ENCODE measurements at regions not wholly inside any gene's neighbourhood (a gene's known extent, or its start where the extent isn't known, plus 50 kb on each side); places are given as distances from the start of the nearest gene placed in this dataset.

DNA sequence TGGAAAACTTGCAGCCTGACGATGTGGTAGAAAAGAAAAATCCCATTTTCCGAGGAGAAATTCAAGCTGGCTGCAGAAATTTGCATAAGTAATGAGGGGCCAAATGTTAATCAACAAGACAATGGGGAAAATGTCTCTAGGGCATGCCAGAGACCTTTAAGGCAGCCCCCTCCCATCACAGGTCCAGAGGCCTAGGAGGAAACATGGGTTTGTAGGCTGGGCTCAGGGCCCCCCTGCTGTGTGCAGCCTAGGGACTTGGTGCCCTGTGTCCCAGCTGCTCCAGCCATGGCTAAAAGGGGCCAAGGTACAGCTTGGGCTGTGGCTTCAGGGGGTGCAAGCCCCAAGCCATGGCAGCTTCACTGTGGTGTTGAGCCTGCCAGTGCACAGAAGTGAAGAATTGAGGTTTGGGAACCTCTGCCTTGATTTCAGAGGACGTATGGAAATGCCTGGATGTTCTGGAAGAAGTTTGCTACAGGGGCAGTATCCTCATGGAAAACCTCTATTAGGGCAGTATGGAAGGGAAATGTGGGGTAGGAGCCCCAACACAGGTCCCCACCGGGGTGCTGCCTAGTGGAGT, 75.9 kb upstream of the CADPS start:
- TF ChIP-seq FOXP2 (optimal IDR thresholded peaks at IDR 0.05; ENCODE audit: borderline replicate concordance, extremely low read depth, extremely low read length, insufficient read depth) (no peak), SIN3A (IDR thresholded peaks at IDR 0.05; ENCODE audit: borderline replicate concordance, insufficient read depth, low read length) (no peak), TAF1 (IDR thresholded peaks at IDR 0.05; ENCODE audit: borderline replicate concordance, insufficient read depth, low read length) (no peak), POLR2AphosphoS5 (IDR thresholded peaks at IDR 0.05; ENCODE audit: low read depth, low read length) (no peak)
- TF ChIP-seq, protein P1, sequence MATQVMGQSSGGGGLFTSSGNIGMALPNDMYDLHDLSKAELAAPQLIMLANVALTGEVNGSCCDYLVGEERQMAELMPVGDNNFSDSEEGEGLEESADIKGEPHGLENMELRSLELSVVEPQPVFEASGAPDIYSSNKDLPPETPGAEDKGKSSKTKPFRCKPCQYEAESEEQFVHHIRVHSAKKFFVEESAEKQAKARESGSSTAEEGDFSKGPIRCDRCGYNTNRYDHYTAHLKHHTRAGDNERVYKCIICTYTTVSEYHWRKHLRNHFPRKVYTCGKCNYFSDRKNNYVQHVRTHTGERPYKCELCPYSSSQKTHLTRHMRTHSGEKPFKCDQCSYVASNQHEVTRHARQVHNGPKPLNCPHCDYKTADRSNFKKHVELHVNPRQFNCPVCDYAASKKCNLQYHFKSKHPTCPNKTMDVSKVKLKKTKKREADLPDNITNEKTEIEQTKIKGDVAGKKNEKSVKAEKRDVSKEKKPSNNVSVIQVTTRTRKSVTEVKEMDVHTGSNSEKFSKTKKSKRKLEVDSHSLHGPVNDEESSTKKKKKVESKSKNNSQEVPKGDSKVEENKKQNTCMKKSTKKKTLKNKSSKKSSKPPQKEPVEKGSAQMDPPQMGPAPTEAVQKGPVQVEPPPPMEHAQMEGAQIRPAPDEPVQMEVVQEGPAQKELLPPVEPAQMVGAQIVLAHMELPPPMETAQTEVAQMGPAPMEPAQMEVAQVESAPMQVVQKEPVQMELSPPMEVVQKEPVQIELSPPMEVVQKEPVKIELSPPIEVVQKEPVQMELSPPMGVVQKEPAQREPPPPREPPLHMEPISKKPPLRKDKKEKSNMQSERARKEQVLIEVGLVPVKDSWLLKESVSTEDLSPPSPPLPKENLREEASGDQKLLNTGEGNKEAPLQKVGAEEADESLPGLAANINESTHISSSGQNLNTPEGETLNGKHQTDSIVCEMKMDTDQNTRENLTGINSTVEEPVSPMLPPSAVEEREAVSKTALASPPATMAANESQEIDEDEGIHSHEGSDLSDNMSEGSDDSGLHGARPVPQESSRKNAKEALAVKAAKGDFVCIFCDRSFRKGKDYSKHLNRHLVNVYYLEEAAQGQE (IDR thresholded peaks at IDR 0.05; ENCODE audit: insufficient read depth in 1 of 2, low read depth in 2 of 2, low read length in 2 of 2), result no peak

DNA sequence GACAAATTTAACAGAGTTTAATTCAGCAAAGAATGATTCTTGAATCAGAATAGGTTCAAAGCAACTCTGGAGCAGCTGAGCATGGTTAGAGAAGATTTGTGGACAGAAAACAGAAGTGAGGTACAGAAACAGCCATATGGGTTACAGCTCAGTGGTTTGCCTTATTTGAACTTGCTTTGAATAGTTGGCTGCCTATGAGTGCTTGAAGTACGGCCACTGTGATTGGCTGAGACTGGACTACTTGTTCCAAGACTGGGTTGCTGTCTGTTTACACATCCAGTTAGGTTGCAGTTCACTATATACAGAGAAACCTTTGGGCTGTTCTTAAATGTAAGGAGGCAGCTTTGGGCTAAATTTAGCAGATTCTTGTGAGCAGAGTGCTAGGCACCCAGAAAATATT, 79.4 kb upstream of the CADPS start:
- TF ChIP-seq, protein P1 (IDR thresholded peaks at IDR 0.05; ENCODE audit: insufficient read depth in 1 of 2, low read depth in 2 of 2, low read length in 2 of 2), result no peak
- TF ChIP-seq FOXP2 (optimal IDR thresholded peaks at IDR 0.05; ENCODE audit: borderline replicate concordance, extremely low read depth, extremely low read length, insufficient read depth), result no peak
- TF ChIP-seq SIN3A (IDR thresholded peaks at IDR 0.05; ENCODE audit: borderline replicate concordance, insufficient read depth, low read length), result no peak
- TF ChIP-seq POLR2AphosphoS5 (IDR thresholded peaks at IDR 0.05; ENCODE audit: low read depth, low read length), result no peak
- TF ChIP-seq TAF1 (IDR thresholded peaks at IDR 0.05; ENCODE audit: borderline replicate concordance, insufficient read depth, low read length), result no peak

DNA sequence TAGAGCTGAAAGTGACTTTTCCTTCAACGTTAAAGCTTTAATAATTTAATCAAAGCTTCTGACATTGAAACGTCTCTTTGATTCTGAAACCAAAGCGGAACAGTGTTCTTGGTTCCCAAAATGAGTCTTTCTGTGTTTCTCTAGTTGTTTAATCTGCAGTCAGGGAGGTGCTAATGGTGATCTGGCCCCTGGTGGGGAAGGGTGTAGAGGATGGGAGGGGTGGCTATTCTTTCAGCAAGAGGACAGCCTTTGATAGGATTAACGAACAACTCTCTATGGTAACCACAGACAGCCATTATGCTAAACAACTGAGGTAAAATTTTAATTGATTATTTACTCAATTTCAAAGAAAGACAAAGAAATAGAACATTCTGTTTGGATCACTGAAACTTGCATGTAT, 79.9 kb upstream of the CADPS start:
- TF ChIP-seq TAF1 (IDR thresholded peaks at IDR 0.05; ENCODE audit: borderline replicate concordance, insufficient read depth, low read length) (no peak), POLR2AphosphoS5 (IDR thresholded peaks at IDR 0.05; ENCODE audit: low read depth, low read length) (no peak), FOXP2 (optimal IDR thresholded peaks at IDR 0.05; ENCODE audit: borderline replicate concordance, extremely low read depth, extremely low read length, insufficient read depth) (no peak), SIN3A (IDR thresholded peaks at IDR 0.05; ENCODE audit: borderline replicate concordance, insufficient read depth, low read length) (no peak)
- TF ChIP-seq, protein P1 (IDR thresholded peaks at IDR 0.05; ENCODE audit: insufficient read depth in 1 of 2, low read depth in 2 of 2, low read length in 2 of 2), result no peak

DNA sequence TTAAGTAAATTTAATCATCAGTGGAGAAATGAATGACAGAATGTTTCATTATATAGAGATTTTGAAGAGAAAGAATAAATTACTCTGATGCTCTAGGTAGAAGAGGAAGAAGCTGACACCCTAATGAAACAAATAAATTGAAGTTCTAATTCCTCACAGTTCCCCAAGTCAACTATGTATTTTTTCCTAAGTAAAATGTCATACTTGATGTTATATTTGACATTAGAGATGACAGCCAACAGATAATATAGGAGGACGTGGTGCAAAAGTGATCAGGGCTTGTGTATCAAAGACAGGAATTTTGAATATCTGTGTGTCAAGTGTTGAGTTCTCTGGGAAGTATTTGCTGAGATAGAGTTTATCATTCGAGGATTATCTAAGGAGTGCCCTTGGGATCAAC, 81.2 kb upstream of the CADPS start:
- TF ChIP-seq SIN3A (IDR thresholded peaks at IDR 0.05; ENCODE audit: borderline replicate concordance, insufficient read depth, low read length) (no peak), FOXP2 (optimal IDR thresholded peaks at IDR 0.05; ENCODE audit: borderline replicate concordance, extremely low read depth, extremely low read length, insufficient read depth) (no peak)

DNA sequence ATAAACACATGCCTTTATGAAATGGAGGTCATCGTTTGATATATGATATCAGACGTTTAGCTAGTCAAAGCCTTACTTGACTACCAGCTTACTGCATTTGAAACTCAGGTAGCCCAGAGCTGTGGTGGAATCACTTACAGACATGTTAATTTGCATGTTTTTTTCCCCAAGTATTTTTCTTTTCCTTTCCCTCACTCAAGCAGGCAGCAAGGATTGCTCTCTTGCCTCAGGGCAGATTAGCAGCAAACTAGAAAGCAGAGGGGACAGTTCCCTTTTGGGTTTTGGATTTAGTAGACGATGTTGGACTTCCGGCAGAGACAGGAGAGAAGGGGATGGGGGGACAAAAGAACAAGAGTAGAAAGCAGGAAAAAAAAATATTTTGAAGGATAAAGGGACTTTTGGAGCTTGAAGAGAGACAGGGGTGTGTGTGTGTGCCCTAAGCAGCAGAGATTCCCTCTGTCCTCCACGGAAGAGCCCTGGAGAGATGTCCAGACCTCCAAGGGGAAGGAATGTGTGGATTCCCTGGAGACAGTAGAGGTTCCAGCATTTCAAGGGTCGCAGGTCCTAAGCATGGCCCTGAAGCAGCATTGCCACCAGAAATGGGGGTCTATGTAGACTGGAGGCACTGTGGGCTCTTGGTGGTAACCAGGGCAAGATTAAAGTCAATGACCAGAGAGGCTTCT, 86.8 kb upstream of the CADPS start:
- TF ChIP-seq SIN3A (IDR thresholded peaks at IDR 0.05; ENCODE audit: borderline replicate concordance, insufficient read depth, low read length), result no peak
- no peak for TF ChIP-seq POLR2AphosphoS5 (IDR thresholded peaks at IDR 0.05; ENCODE audit: low read depth, low read length)
- TF ChIP-seq, protein P1 (IDR thresholded peaks at IDR 0.05; ENCODE audit: insufficient read depth in 1 of 2, low read depth in 2 of 2, low read length in 2 of 2), result no peak
